GM12864 (cell line): ENCODE measurements at regions not wholly inside any gene's neighbourhood (a gene's known extent, or its start where the extent isn't known, plus 50 kb on each side); places are given as distances from the start of the nearest gene placed in this dataset.

Experiments
- DNase-seq: peaks from one replicate; pipeline ENCODE4 v3.0.0-alpha.2; 2011; ENCODE audit warnings: low read depth
- H3K4me3 ChIP-seq: 2 replicates; pipeline ENCODE4 v1.5.1; 2011; ENCODE audit warnings: mild to moderate bottlenecking, low read depth, low read length, control low read depth
- CTCF ChIP-seq: IDR thresholded peaks from 2 replicates; pipeline ENCODE4 v1.5.1; 2011; ENCODE audit warnings: low read depth, mild to moderate bottlenecking, moderate library complexity, low read length, control low read depth, inconsistent platforms; ENCODE audit errors: missing control alignments

GRCh38 chr2:3112553-3112952 lies 265.1 kb downstream of the EIPR1 start:
- TF ChIP-seq CTCF: no peak
- H3K4me3 ChIP-seq: no peak overlapping the region
- no peak for DNase-seq

- no peak for DNase-seq
- no peak overlapping the region for H3K4me3 ChIP-seq
- TF ChIP-seq CTCF: no peak
Measured at GRCh38 chr2:3112131-3112530, 265.5 kb downstream of the EIPR1 start.

GRCh38 chr2:3110994-3111666 lies 266.5 kb downstream of the EIPR1 start:
- DNase-seq: no peak
- TF ChIP-seq CTCF: no peak

GRCh38 chr2:3110555-3110954 lies 267.1 kb downstream of the EIPR1 start:
- DNase-seq: no peak
- TF ChIP-seq CTCF: no peak
- no peak overlapping the region for H3K4me3 ChIP-seq

More at GRCh38 chr2:3110994-3111666, 266.5 kb downstream of the EIPR1 start:
- H3K4me3 ChIP-seq: no peak overlapping the region

- no peak overlapping the region for H3K4me3 ChIP-seq
- no peak for TF ChIP-seq CTCF
- no peak for DNase-seq
Measured at GRCh38 chr2:3108710-3109702, 268.6 kb downstream of the EIPR1 start.

GRCh38 chr2:3108105-3108504 lies 269.5 kb downstream of the EIPR1 start:
- no peak overlapping the region for H3K4me3 ChIP-seq
- no peak for TF ChIP-seq CTCF
- no peak for DNase-seq

GRCh38 chr2:3107567-3107966 lies 270.1 kb downstream of the EIPR1 start:
- TF ChIP-seq CTCF: no peak
- no peak for DNase-seq
- H3K4me3 ChIP-seq: no peak overlapping the region
